NCI-H2029 treated with DMSO at 0.1 percent for 48 hours (cell line): ENCODE measurements at regions not wholly inside any gene's neighbourhood (a gene's known extent, or its start where the extent isn't known, plus 50 kb on each side); places are given as distances from the start of the nearest gene placed in this dataset.
"Not testable (repeated sequence)": the region's sequence is repeated elsewhere in the genome, so short reads cannot be mapped to it uniquely, and the experiment has no call there.

Experiments
- DNase-seq: peaks from one replicate; lab custom pipeline; 2025; lab: John Stamatoyannopoulos, UW

GRCh38 chr20:60760256-60761000, 491.6 kb upstream of the CDH4 start:
- DNase-seq, result no peak

DNA sequence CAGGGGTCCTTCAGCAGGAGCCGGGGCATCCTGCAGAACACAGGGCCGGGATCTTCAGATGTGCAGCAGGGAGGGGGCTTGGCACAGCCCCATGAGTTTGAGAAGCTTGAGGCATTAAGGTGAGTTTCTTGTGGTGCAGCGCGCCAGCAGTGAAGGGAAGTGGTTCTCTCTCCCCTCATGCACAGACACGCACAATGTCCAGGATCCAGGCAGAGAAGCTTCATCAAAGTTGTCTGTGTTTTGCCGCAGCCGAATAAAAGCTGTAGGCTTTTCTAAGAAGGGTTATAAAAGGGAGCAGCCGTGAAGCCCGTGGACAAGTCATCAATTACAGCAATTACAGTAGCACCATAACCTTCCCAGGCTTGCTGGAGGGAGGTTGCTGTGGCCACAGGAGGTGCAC, 491.0 kb upstream of the CDH4 start:
- DNase-seq, result no peak

DNA sequence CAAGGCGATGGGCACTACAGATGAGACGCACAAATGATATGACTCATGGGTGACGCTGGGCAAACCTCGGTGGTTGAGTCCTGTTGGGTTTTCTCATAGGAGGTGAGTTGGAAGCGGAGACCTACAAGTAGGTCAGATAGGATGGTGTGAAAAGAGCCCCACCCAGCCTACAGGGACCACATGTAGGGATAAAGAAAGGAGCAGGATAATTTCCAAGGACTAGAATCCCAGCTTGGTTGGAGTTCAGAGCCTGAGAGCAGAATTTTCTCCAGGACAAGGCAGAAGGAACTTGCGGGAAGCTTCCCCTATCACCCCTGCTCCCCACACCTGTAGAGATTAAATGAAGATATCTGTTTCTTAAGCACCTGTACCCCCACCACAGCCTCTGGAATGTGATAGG, 489.7 kb upstream of the CDH4 start:
- DNase-seq, result no peak

DNA sequence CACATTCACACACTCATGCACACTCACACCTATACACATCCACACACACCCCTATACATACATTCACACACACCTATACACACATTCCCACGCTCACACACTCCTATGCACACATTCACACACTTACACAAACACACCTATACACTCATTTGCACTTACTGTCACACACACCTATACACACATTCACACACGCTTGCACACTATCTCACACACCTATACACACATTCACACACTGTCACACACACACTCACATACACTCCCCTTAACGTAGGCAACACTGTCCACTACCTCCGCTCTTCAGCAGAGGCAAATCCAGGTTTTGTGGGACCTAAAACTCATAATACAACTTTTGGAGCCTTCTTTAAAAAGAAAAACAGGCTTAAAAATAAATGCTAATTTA, 487.7 kb upstream of the CDH4 start:
- DNase-seq, result no peak

DNA sequence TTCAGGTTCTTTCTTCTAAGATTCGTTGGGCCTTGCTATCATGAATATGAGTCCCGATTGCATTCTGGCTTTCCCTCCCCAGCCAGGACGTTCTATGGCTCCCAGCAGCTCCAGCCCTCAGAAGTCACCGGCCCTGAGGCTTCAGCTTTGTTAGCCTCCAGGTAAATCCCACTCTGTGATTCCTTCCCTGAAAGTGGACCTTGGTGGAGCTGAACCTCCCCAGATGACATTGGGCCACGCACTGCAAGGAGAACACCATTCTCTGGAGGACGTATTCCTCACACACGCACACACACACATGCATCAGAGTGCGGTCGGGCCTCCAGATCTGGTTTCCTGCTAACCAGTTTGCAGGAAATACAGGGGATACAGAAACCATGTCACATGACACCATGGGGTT, 487.3 kb upstream of the CDH4 start:
- DNase-seq, result no peak

- peak; percentile 10 for DNase-seq
Observed at GRCh38 chr20:60765821-60766403, 486.1 kb upstream of the CDH4 start.

DNA sequence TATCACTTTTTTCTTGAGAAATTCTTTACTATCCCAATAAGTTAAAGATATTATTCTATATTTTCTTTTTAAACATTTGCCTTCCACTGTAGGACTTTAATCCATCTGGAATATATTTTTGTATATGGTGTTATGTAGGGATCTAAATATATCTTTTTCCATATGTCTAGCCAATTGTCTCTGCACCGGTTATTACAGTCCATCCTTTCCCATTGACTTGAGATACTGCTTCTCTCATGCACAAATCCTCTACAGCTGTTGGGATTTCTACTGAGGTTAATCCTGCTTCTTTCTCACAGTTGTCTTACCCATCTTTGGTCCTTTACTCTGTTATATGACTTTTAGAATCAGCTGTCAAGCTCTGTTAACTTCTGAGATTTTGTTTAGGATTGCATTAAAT, 483.8 kb upstream of the CDH4 start:
- DNase-seq, result no peak

DNA sequence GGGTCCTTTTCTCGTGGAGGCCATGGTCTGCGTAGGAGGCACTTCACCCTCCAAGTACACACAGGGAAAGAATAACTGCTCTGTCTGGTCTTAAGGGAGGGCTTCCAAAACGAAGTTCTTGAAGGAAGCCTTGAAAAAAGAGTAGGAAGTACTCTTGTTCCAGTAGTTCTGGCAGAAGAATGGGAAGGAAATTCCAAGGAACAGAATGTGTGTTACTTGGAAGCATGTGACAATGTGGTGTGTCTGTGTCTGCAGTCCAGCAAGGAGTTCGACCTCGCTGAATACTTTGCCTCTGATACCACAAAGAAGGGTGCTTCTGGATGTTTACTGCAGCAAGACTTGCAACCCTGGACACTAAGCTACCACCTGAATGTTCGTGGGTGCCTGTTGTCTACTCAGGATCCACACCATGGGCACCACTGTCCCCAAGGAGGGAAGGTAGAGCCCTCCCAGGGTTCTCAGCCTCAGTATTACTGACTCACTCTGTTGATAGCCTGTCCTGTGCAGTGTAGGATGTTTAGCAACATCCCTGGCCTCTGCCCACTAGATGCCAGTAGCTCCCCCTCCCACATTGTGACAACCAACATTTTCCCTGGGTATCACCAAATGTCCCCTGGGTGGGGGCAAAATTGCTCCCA, 471.6 kb upstream of the CDH4 start:
- no peak for DNase-seq

DNA sequence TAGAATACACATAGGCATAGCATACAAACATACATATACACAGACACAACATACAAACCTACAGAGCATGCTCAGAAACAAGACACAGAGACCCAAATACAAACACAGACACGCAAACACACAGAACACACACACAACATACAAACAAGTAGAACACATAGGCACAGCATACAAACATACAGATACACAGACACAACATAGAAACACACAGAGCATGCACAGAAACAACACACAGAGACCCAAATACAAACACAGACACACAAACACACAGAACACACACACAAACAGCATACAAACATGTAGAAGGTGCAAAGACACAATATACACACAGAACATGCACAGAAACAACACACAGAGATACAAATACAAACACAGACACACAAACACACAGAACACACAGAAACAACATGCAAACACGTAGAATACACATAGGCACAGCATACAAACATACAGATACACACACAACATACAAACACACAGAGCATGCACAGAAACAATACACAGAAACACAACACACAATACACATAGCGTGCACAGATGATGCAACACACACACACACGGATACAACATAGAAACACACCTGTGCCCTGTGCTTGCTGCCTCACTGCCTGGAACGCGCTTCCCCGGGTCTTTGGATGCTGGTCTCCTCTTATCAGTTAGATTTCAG, 469.0 kb upstream of the CDH4 start:
- DNase-seq, result no peak

DNA sequence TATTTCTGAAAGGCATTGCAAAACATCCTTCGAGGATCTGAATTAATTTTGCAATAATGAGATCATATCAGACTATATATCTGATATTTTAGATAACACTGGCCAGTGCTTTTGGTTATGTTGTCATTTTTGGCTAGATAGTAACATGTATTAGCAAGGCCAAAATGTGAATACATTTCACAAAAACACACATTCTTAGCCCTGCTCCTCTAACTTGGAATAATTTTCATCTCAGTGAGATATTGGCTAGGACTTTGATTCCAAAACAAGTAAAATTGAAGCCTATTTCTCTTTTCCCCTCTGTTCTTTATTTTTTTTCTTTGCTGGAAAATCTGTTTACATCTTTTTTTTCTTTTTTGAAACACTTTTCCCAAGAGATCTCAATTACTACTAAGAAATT, 466.8 kb upstream of the CDH4 start:
- DNase-seq, result no peak

DNA sequence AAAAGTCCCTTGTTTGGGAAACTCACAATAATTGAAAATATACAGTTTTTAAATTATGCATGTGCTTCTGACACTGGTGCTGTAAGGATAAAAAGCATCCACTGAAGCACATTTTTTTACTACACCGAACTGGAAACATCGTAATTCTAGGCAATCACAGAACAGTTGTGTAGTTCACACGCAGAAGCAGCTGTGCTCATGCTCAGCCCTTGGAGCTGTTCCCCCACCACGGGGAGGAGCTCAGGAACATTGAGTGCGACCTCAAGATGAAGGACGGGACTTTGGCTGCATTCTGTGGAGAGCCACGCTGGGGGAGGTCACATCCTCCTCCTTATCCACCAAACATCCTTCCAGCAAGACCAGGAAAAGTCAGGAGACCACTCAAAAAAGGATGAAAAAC, 466.3 kb upstream of the CDH4 start:
- DNase-seq, result no peak

DNA sequence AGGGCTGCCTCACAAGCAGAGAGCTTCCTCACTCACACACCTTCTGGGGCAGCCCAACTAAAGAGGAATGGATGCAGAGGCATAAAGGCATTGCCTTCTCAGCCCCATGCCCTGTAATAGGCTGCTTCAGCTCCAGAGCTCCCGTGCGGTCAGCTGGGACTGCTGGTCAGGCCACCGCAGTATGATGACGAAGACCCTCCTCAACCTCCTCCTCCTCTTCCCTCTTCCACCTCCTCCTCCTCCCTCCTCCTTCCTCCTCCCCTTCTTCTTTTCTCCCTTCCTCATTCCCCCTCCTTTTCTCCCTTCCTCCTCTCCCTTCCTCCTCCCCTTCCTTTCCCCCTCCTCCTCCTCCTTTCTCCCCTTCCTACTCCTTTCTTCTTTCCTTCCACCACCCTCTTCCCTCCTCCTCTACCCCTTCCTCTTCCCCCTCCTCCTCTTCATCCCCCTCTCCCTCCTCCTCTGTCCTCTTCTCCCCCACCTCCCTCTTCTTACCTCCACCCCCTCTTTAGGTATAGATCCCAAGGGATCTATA, 465.3 kb upstream of the CDH4 start:
- no peak for DNase-seq

- no peak for DNase-seq
Observed at GRCh38 chr20:60787276-60787675, 464.8 kb upstream of the CDH4 start.

DNA sequence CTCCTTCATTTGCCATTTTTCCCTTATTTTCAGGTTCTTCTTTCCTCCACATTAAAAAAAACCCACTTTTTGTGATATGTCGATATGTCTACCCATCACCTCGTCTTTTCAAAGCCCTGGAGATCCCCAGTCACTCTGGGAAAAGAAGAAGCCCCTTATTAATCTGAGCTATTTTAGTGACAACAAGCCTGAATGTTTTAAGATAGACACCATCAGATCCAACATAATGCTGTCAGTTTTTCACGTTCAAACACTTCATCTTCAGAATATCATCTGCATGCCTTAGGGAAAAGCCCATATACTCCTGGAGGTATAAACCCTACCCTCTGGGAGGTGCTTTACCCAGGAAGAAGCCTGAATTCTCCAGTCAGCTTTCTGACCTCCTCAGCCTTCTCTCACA, 464.0 kb upstream of the CDH4 start:
- no peak for DNase-seq

DNA sequence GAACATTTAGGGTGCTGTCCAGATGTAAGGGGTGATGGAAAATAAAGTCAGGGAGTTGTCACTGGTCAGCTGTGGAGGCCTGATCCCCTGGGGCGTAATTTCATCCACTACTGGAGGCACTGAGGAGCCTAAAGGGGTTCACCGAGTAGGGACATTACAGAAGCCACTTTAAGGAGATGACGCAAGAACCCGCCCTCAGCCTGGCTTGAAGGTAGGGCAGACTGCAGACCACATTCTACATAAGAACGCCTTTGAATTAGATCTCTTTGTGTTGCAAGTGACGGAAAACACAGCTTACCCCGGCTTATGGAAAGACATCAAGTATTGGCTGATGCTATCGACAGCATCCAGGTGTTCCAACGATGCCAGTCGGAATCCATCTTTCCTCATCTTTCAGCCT, 462.7 kb upstream of the CDH4 start:
- DNase-seq, result no peak

GRCh38 chr20:60790339-60790738, 461.7 kb upstream of the CDH4 start:
- DNase-seq, result not testable (repeated sequence)

DNA sequence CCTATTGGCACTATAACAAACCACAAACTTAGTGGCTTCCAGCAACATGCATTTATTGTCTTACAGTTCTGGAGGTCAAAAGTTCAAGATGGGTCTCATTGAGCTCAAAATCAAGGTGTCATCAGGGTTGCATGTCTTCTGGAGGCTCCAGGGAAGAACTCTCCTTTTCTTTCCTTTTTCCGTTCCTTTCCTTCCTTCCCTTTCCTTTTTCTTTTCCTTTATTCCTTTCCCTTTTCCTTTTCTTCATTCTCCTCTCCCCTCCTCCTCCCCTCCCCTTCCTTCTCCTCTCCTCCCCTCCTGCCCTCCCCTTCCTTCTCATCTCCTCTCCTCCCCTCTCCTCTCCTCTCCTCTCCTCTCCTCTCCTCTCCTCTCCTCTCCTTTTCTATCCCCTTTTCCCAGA, 460.2 kb upstream of the CDH4 start:
- DNase-seq, result no peak

DNA sequence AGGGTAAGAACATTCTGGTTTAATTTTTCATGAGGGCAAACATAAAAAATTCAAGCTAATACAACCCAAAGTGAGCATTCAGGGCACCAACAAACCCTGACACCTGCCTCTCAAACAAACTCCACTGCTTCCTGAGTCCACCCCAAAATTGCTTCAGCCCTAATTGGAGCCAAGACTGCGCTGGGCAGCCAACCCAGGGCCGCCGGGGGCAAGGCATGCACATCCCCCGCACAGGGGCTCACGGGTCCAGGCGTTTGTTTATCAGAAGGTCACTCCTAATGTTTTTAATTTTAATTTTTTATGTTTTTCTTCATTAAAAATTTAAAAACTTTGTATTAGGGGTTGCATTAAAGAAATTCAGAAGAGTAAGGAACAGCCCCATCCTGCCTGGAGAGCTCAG, 459.1 kb upstream of the CDH4 start:
- no peak for DNase-seq

- DNase-seq, result no peak
Observed at GRCh38 chr20:60794674-60795073, 457.4 kb upstream of the CDH4 start.

GRCh38 chr20:60795651-60796050, 456.4 kb upstream of the CDH4 start:
- no peak for DNase-seq

DNA sequence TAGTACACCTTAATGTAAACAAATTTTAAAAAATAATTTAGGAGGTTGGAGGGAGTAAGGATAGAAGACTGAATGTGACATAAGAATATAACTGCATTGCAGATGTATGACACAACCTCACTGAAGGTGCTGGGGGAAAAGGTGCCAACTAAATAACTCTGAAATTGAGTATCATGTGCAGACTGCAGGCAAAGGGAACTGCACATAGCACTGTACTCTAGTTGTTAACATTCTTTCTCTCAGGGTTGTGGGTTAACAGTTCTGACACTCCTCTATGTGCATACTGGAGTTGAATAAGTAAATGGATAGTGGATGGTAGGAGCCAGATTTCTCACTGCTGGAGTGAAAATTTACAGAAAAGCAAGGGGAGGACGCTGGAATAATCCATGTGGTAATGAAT, 451.9 kb upstream of the CDH4 start:
- DNase-seq, result no peak

GRCh38 chr20:60802676-60803075, 449.4 kb upstream of the CDH4 start:
- DNase-seq, result no peak
